ENCODE measurements at regions not wholly inside any gene's neighbourhood (a gene's known extent, or its start where the extent isn't known, plus 50 kb on each side); places are given as distances from the start of the nearest gene placed in this dataset.

- DNase-seq (ENCODE audit: low spot score): no peak
Measured at GRCh38 chr9:28332648-28333047, 759.4 kb upstream of the C9orf72 start.

- DNase-seq (ENCODE audit: low spot score): no peak
Measured at GRCh38 chr9:28341913-28342312, 768.6 kb upstream of the C9orf72 start.

GRCh38 chr9:28342815-28343338 lies 769.6 kb upstream of the C9orf72 start:
- DNase-seq (ENCODE audit: low spot score): no peak

- no peak for DNase-seq (ENCODE audit: low spot score)
Measured at GRCh38 chr9:28363151-28363562, 789.9 kb upstream of the C9orf72 start.

- peak; percentile 46 for DNase-seq (ENCODE audit: low spot score)
Measured at GRCh38 chr9:28365020-28365640, 791.8 kb upstream of the C9orf72 start.

GRCh38 chr9:28365728-28366127 lies 792.4 kb upstream of the C9orf72 start:
- no peak for DNase-seq (ENCODE audit: low spot score)

- DNase-seq (ENCODE audit: low spot score): no peak
Measured at GRCh38 chr9:28378231-28378630, 805.0 kb upstream of the C9orf72 start.

- no peak for DNase-seq (ENCODE audit: low spot score)
Measured at GRCh38 chr9:28379082-28379481, 805.8 kb upstream of the C9orf72 start.

- no peak for DNase-seq (ENCODE audit: low spot score)
Measured at GRCh38 chr9:28389411-28389810, 816.1 kb upstream of the C9orf72 start.

- no peak for DNase-seq (ENCODE audit: low spot score)
Measured at GRCh38 chr9:28394774-28395173, 821.5 kb upstream of the C9orf72 start.

GRCh38 chr9:28396058-28396457 lies 822.8 kb upstream of the C9orf72 start:
- no peak for DNase-seq (ENCODE audit: low spot score)

GRCh38 chr9:28407351-28407750 lies 834.1 kb upstream of the C9orf72 start:
- no peak for DNase-seq (ENCODE audit: low spot score)

- DNase-seq (ENCODE audit: low spot score): no peak
Measured at GRCh38 chr9:28409919-28410318, 836.6 kb upstream of the C9orf72 start.

GRCh38 chr9:28410411-28410810 lies 837.1 kb upstream of the C9orf72 start:
- no peak for DNase-seq (ENCODE audit: low spot score)

GRCh38 chr9:28413471-28413870 lies 840.2 kb upstream of the C9orf72 start:
- DNase-seq (ENCODE audit: low spot score): no peak

GRCh38 chr9:28423255-28423654 lies 850.0 kb upstream of the C9orf72 start:
- DNase-seq (ENCODE audit: low spot score): no peak

- no peak for DNase-seq (ENCODE audit: low spot score)
Measured at GRCh38 chr9:28435456-28435855, 862.2 kb upstream of the C9orf72 start.

- no peak for DNase-seq (ENCODE audit: low spot score)
Measured at GRCh38 chr9:28439688-28440087, 866.4 kb upstream of the C9orf72 start.

GRCh38 chr9:28443461-28443860 lies 870.2 kb upstream of the C9orf72 start:
- no peak for DNase-seq (ENCODE audit: low spot score)

GRCh38 chr9:28444637-28445036 lies 871.4 kb upstream of the C9orf72 start:
- no peak for DNase-seq (ENCODE audit: low spot score)

GRCh38 chr9:28445211-28445610 lies 871.9 kb upstream of the C9orf72 start:
- DNase-seq (ENCODE audit: low spot score): no peak

GRCh38 chr9:28453918-28454317 lies 880.6 kb upstream of the C9orf72 start:
- no peak for DNase-seq (ENCODE audit: low spot score)

- no peak for DNase-seq (ENCODE audit: low spot score)
Measured at GRCh38 chr9:28456861-28457260, 883.6 kb upstream of the C9orf72 start.

- no peak for DNase-seq (ENCODE audit: low spot score)
Measured at GRCh38 chr9:28464481-28465216, 891.4 kb upstream of the C9orf72 start.
